ENCODE measurements at regions not wholly inside any gene's neighbourhood (a gene's known extent, or its start where the extent isn't known, plus 50 kb on each side); places are given as distances from the start of the nearest gene placed in this dataset.

- no peaks in the 10 kb centered on the region for H3K9me3 Mint-ChIP-seq
- peaks cover 15% of the 10 kb centered on the region for H3K4me1 Mint-ChIP-seq
- H3K36me3 Mint-ChIP-seq (ENCODE audit: low read depth) = no peaks in the 10 kb centered on the region
- ATAC-seq (replicated peaks) = no peak
- H3K4me3 Mint-ChIP-seq = no peak overlapping the region
- H3K27me3 Mint-ChIP-seq = no peaks in the 10 kb centered on the region
- peak overlapping the region; percentile 31 for H3K27ac Mint-ChIP-seq
Measured at GRCh38 chr2:43049836-43050801, 176.3 kb downstream of the ZFP36L2 start.

GRCh38 chr2:43047187-43047780 is 179.1 kb downstream of the ZFP36L2 start:
- no peaks in the 10 kb centered on the region for H3K27me3 Mint-ChIP-seq
- H3K36me3 Mint-ChIP-seq (ENCODE audit: low read depth) = no peaks in the 10 kb centered on the region
- H3K9me3 Mint-ChIP-seq = no peaks in the 10 kb centered on the region
- H3K27ac Mint-ChIP-seq = peak overlapping the region; percentile 83
- ATAC-seq (replicated peaks) = peak; percentile 65
- peak overlapping the region; percentile 45 for H3K4me3 Mint-ChIP-seq
- H3K4me1 Mint-ChIP-seq = peaks cover 15% of the 10 kb centered on the region

GRCh38 chr2:43045866-43046265 is 180.5 kb downstream of the ZFP36L2 start:
- Mint-ChIP-seq H3K9me3 (no peaks in the 10 kb centered on the region), H3K4me3 (no peak overlapping the region), H3K27ac (no peak overlapping the region), H3K4me1 (peaks cover 15% of the 10 kb centered on the region), H3K27me3 (no peaks in the 10 kb centered on the region), H3K36me3 (ENCODE audit: low read depth) (no peaks in the 10 kb centered on the region)
- ATAC-seq (replicated peaks) = no peak

GRCh38 chr2:43044093-43044681 is 182.2 kb downstream of the ZFP36L2 start:
- H3K36me3 Mint-ChIP-seq (ENCODE audit: low read depth) = no peaks in the 10 kb centered on the region
- H3K27me3 Mint-ChIP-seq = no peaks in the 10 kb centered on the region
- H3K4me3 Mint-ChIP-seq = no peak overlapping the region
- no peak overlapping the region for H3K27ac Mint-ChIP-seq
- ATAC-seq (replicated peaks) = no peak
- peaks cover 11% of the 10 kb centered on the region for H3K4me1 Mint-ChIP-seq
- H3K9me3 Mint-ChIP-seq = no peaks in the 10 kb centered on the region

- ATAC-seq (replicated peaks) = no peak
- no peaks in the 10 kb centered on the region for H3K27me3 Mint-ChIP-seq
- peaks cover 11% of the 10 kb centered on the region for H3K4me1 Mint-ChIP-seq
- H3K9me3 Mint-ChIP-seq = no peaks in the 10 kb centered on the region
- no peak overlapping the region for H3K27ac Mint-ChIP-seq
- H3K36me3 Mint-ChIP-seq (ENCODE audit: low read depth) = no peaks in the 10 kb centered on the region
- no peak overlapping the region for H3K4me3 Mint-ChIP-seq
Measured at GRCh38 chr2:43043553-43043870, 182.9 kb downstream of the ZFP36L2 start.

- Mint-ChIP-seq H3K4me3 (no peak overlapping the region), H3K27ac (no peak overlapping the region)
- ATAC-seq (replicated peaks) = no peak
Measured at GRCh38 chr2:43041661-43042360, 184.6 kb downstream of the ZFP36L2 start.

GRCh38 chr2:43041173-43041591 is 185.2 kb downstream of the ZFP36L2 start:
- no peak overlapping the region for H3K4me3 Mint-ChIP-seq
- no peak for ATAC-seq (replicated peaks)
- H3K27me3 Mint-ChIP-seq = no peaks in the 10 kb centered on the region
- H3K27ac Mint-ChIP-seq = no peak overlapping the region
- H3K36me3 Mint-ChIP-seq (ENCODE audit: low read depth) = no peaks in the 10 kb centered on the region
- no peaks in the 10 kb centered on the region for H3K9me3 Mint-ChIP-seq
- H3K4me1 Mint-ChIP-seq = no peaks in the 10 kb centered on the region

More at GRCh38 chr2:43041661-43042360, 184.6 kb downstream of the ZFP36L2 start:
- Mint-ChIP-seq H3K4me1 (peaks cover 4% of the 10 kb centered on the region), H3K27me3 (no peaks in the 10 kb centered on the region), H3K9me3 (no peaks in the 10 kb centered on the region), H3K36me3 (ENCODE audit: low read depth) (no peaks in the 10 kb centered on the region)

- Mint-ChIP-seq H3K27me3 (no peaks in the 10 kb centered on the region), H3K4me3 (no peak overlapping the region), H3K4me1 (no peaks in the 10 kb centered on the region), H3K27ac (peak overlapping the region; percentile 36), H3K36me3 (ENCODE audit: low read depth) (no peaks in the 10 kb centered on the region), H3K9me3 (no peaks in the 10 kb centered on the region)
- peak; percentile 35 for ATAC-seq (replicated peaks)
Measured at GRCh38 chr2:43040084-43040854, 186.1 kb downstream of the ZFP36L2 start.

- peak overlapping the region; percentile 36 for H3K27ac Mint-ChIP-seq
- no peaks in the 10 kb centered on the region for H3K4me1 Mint-ChIP-seq
- H3K27me3 Mint-ChIP-seq = no peaks in the 10 kb centered on the region
- H3K36me3 Mint-ChIP-seq (ENCODE audit: low read depth) = no peaks in the 10 kb centered on the region
- H3K4me3 Mint-ChIP-seq = no peak overlapping the region
- no peaks in the 10 kb centered on the region for H3K9me3 Mint-ChIP-seq
- ATAC-seq (replicated peaks) = no peak
Measured at GRCh38 chr2:43039376-43040080, 186.9 kb downstream of the ZFP36L2 start.

- Mint-ChIP-seq H3K9me3 (no peaks in the 10 kb centered on the region), H3K27ac (no peak overlapping the region), H3K4me1 (no peaks in the 10 kb centered on the region), H3K4me3 (no peak overlapping the region), H3K36me3 (ENCODE audit: low read depth) (no peaks in the 10 kb centered on the region), H3K27me3 (no peaks in the 10 kb centered on the region)
- ATAC-seq (replicated peaks) = no peak
Measured at GRCh38 chr2:43038696-43039094, 187.7 kb downstream of the ZFP36L2 start.

- no peak overlapping the region for H3K4me3 Mint-ChIP-seq
- ATAC-seq (replicated peaks) = no peak
- no peaks in the 10 kb centered on the region for H3K36me3 Mint-ChIP-seq (ENCODE audit: low read depth)
- no peaks in the 10 kb centered on the region for H3K27me3 Mint-ChIP-seq
- no peaks in the 10 kb centered on the region for H3K4me1 Mint-ChIP-seq
- H3K9me3 Mint-ChIP-seq = no peaks in the 10 kb centered on the region
- H3K27ac Mint-ChIP-seq = no peak overlapping the region
Measured at GRCh38 chr2:43038034-43038695, 188.2 kb downstream of the ZFP36L2 start.

GRCh38 chr2:43035922-43036321 is 190.5 kb downstream of the ZFP36L2 start:
- Mint-ChIP-seq H3K27ac (no peak overlapping the region), H3K4me3 (no peak overlapping the region), H3K36me3 (ENCODE audit: low read depth) (no peaks in the 10 kb centered on the region), H3K4me1 (peaks cover 5% of the 10 kb centered on the region), H3K27me3 (no peaks in the 10 kb centered on the region), H3K9me3 (no peaks in the 10 kb centered on the region)
- no peak for ATAC-seq (replicated peaks)

- peaks cover 5% of the 10 kb centered on the region for H3K4me1 Mint-ChIP-seq
Measured at GRCh38 chr2:43034921-43035320, 191.5 kb downstream of the ZFP36L2 start.

More at GRCh38 chr2:43034921-43035320, 191.5 kb downstream of the ZFP36L2 start:
- Mint-ChIP-seq H3K27me3 (no peaks in the 10 kb centered on the region), H3K9me3 (no peaks in the 10 kb centered on the region), H3K4me3 (no peak overlapping the region), H3K27ac (no peak overlapping the region), H3K36me3 (ENCODE audit: low read depth) (no peaks in the 10 kb centered on the region)
- no peak for ATAC-seq (replicated peaks)

Measured in activated T-helper 17 cell treated with anti-CD3 and anti-CD28 coated beads, Interleukin-2, amount 50 U/mL, for 72 hours (primary cell).